PC-3 (cell line): ENCODE measurements at regions not wholly inside any gene's neighbourhood (a gene's known extent, or its start where the extent isn't known, plus 50 kb on each side); places are given as distances from the start of the nearest gene placed in this dataset.

Source experiments
- CTCF ChIP-seq: fragments of 300-600 bp; sonication (generic); conservative IDR thresholded peaks from 2 replicates; pipeline ENCODE4 v1.5.1; 2017; ENCODE audit warnings: antibody characterized with exemption, low read depth, mild to moderate bottlenecking, low read length
- EZH2 ChIP-seq: fragments of 300-600 bp; sonication (generic); IDR thresholded peaks from one replicate; pipeline ENCODE4 v1.6.1; 2017; ENCODE audit warnings: antibody characterized with exemption, mild to moderate bottlenecking, low read length; ENCODE audit not compliant: unreplicated experiment

DNA sequence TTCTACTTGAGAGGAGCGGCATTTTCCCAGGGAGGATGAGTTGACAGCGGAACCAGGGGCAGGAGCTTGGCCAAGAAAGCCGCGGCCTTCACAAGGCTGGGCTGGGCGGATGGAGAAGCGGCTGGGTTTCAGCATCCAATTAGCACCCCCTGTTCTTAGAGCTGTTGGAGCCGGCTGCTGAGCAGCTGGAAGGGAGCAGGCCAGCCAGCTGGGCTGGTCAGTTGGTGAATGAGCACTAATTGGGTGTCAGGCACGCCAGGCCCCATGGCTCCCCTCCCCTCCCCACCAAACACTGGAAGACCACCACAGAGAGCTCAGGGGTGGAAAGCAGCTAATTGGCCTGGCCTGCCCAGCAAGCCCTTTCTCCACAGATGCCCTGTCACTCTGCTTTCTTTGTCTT is 245.6 kb downstream of the RRAGC start:
- TF ChIP-seq CTCF = no peak
- TF ChIP-seq EZH2 = no peak
